Endothelial cell of umbilical vein (primary cell): ENCODE measurements at regions not wholly inside any gene's neighbourhood (a gene's known extent, or its start where the extent isn't known, plus 50 kb on each side); places are given as distances from the start of the nearest gene placed in this dataset.

Experiments
- CTCF ChIP-seq, 2 donors: IDR thresholded peaks; 1 replicate in 1 of 2; 2 replicates in 1 of 2; pipeline ENCODE4 v1.5.1; 2011; ENCODE audit warnings: low read length in 2 of 2, mild to moderate bottlenecking in 2 of 2, moderate library complexity in 2 of 2, control low read depth in 1 of 2, inconsistent platforms in 1 of 2, low read depth in 1 of 2; ENCODE audit not compliant: insufficient read depth in 1 of 2; ENCODE audit errors: extremely low read depth in 1 of 2
- EZH2 ChIP-seq: IDR thresholded peaks from 2 replicates; pipeline ENCODE4 v1.6.1; 2012; ENCODE audit warnings: borderline replicate concordance, low read depth, mild to moderate bottlenecking, moderate library complexity, low read length, inconsistent platforms; ENCODE audit not compliant: severe bottlenecking

GRCh38 chr3:99295836-99296235 is 342.6 kb upstream of the COL8A1 start:
- TF ChIP-seq CTCF (IDR thresholded peaks at IDR 0.05; ENCODE audit: extremely low read depth in 1 of 2, insufficient read depth in 1 of 2, low read depth in 1 of 2, low read length in 2 of 2) (no peak), EZH2 (no peak)
